T47D (cell line): ENCODE measurements at regions not wholly inside any gene's neighbourhood (a gene's known extent, or its start where the extent isn't known, plus 50 kb on each side); places are given as distances from the start of the nearest gene placed in this dataset.

Experiments used
- DNase-seq, 2 experiments: peaks; one replicate each; pipeline versions ENCODE4 v3.0.0 to v3.0.0-alpha.2; 2011 to 2012; ENCODE audit warnings: low read depth in 1 of 2, low spot score in 1 of 2
- JUND ChIP-seq: IDR thresholded peaks from 2 replicates; pipeline ENCODE4 v1.6.1; 2012; ENCODE audit warnings: low read depth
- in situ Hi-C: cut with HindIII; loops from 2 replicates; pipeline ENCODE4 v1.10.0; 2016; ENCODE audit warnings: low sequenced_read_pairs, low pct_unique_long_range_greater_than_20kb

DNA sequence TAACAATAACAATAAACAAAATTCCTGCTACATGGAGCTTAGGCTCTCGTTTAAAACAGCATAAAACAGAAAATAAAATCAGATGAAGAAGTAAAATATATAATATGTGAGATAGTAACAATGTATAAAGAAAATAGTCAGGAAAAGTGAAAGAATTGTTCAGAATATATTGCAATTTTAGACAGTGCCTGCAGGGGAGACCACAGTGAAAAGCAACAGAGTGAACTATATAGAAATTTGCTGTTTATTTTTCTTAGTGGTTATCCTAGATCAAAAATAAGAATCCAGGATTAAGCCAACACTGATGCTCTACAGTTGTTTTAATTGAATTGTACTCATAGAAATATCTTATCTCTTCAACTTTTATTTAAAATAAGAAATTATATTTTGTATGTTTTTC is 1639.0 kb upstream of the B3GALT2 start:
- in situ Hi-C loops: no loop called here
- no peak for TF ChIP-seq JUND
- no peak for DNase-seq

DNA sequence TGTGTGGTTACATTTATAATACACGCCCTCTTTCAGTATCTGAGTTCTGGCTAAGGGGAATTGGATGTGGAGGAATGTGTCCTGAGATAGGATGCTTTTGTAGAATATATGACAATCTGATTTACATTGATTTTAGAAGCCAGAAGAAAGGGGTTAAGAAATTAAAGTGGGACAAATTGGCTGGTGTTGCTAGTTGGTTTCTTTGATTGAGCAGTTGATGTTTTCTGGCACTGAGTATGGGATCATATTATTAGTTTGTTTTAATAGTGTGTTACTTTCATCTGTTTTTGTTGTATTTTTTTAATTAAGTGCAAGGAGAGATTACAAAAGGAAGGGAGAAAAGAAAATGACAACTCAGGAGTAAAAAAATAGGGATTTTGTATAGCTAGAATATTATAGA is 1634.7 kb upstream of the B3GALT2 start:
- no peak for TF ChIP-seq JUND
- in situ Hi-C loops: no loop called here
- no peak for DNase-seq

DNA sequence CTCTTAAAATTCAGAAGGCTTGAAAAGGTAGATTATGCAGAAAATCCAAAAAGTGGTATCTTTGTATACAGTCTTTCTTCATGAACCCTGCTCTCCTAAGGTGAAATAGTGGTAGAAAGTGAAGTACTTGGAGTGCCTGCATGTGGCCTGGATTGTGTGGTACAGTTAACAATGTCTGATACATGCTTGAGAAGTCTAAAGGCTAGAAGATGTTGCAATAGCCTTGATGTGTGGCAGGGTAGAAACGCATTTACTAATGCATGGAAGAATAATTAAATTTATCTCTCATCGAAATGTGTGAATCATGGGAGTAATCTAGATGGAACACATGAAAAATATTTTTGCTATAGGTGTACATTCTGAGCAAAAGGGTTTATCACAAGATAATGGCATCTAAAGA is 1632.3 kb upstream of the B3GALT2 start:
- DNase-seq: no peak
- in situ Hi-C loops: no loop called here
- TF ChIP-seq JUND: no peak

GRCh38 chr1:194816859-194817258 is 1630.4 kb upstream of the B3GALT2 start:
- TF ChIP-seq JUND: no peak
- DNase-seq: no peak
- in situ Hi-C loops: no loop called here

DNA sequence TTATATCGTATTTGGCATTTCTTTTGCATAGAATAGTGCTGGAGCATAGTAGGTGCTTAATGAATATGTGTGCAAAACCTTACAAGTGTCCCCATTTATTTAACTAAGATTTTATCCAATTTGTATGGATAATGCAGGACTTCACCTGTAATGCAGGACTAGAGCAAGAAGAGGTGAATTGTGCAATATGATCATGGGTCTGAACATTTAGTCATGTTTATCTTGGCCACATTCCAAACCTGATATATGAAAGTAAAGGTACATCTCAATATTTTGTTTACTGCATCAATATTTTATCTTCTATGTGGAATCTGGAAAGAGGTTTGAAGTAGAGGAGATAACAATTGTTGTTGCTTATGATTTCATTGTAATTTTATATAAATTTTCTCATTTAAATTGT is 1626.7 kb upstream of the B3GALT2 start:
- in situ Hi-C loops: no loop called here
- DNase-seq: peak in 1 of 2 experiments; percentile 9
- TF ChIP-seq JUND: no peak

- in situ Hi-C loops: no loop called here
- DNase-seq: peak in 1 of 2 experiments; percentile 40
- TF ChIP-seq JUND: no peak
These were observed 1623.3 kb upstream of the B3GALT2 start for GRCh38 chr1:194809665-194810064.

DNA sequence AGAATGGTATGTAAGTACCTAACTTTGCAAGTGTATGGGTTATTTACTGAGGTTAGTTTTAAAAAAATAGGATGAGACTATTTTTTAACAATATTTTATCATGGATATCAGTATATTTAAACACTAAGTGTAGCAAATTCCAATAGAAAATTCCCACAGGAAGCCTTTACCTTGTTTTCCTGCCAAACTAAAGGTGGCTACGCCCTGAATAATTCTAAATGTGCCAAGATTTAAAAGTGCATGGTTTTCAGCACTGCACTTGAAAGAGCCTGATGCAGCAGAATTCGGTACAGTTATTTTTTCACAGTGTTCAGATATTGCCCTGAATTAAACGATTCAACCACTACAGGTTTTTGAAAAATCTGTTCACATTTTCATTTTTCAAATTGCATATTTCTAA is 1622.8 kb upstream of the B3GALT2 start:
- in situ Hi-C loops: no loop called here
- TF ChIP-seq JUND: no peak
- DNase-seq: no peak

- DNase-seq: no peak
- no peak for TF ChIP-seq JUND
- in situ Hi-C loops: no loop called here
These were observed 1621.3 kb upstream of the B3GALT2 start for GRCh38 chr1:194807530-194808220.

DNA sequence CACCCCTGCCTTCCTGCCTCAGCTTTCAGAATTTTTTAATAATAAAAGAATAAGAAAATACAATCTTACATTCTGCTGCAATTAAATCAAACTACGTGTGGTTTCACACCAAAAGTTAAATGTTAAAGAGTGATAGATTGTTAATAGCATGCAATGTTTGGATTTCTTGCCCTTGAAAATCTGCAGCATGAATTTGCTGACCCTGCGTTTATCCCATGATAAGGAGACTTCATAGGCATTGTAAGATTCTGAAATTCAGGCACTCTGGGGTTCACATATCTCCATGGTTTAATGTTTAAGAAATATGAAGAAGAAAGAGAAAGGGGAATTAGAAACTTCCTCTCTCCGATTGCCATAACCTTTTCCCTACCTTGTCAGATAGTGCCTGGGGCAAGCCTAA is 1616.2 kb upstream of the B3GALT2 start:
- DNase-seq: no peak
- in situ Hi-C loops: no loop called here
- TF ChIP-seq JUND: no peak

GRCh38 chr1:194795917-194796593 is 1609.6 kb upstream of the B3GALT2 start:
- no peak for DNase-seq
- no peak for TF ChIP-seq JUND
- in situ Hi-C loops: no loop called here

- in situ Hi-C loops: no loop called here
- DNase-seq: no peak
These were observed 1600.6 kb upstream of the B3GALT2 start for GRCh38 chr1:194787001-194787400.

GRCh38 chr1:194786027-194786426 is 1599.6 kb upstream of the B3GALT2 start:
- TF ChIP-seq JUND: no peak
- in situ Hi-C loops: no loop called here
- DNase-seq: no peak

More at GRCh38 chr1:194787001-194787400, 1600.6 kb upstream of the B3GALT2 start:
- no peak for TF ChIP-seq JUND

GRCh38 chr1:194776657-194777056 is 1590.2 kb upstream of the B3GALT2 start:
- no peak for DNase-seq
- no peak for TF ChIP-seq JUND

More at GRCh38 chr1:194776657-194777056, 1590.2 kb upstream of the B3GALT2 start:
- in situ Hi-C loops: no loop called here
